Choroid plexus epithelial cell (primary cell): ENCODE measurements at regions not wholly inside any gene's neighbourhood (a gene's known extent, or its start where the extent isn't known, plus 50 kb on each side); places are given as distances from the start of the nearest gene placed in this dataset.

Experiments used
- DNase-seq: peaks from one replicate; pipeline ENCODE4 v3.0.0-alpha.2; 2010; ENCODE audit warnings: low read depth
- H3K4me3 ChIP-seq: 2 replicates; pipeline ENCODE4 v1.5.1; 2011; ENCODE audit warnings: low read depth, mild to moderate bottlenecking, control low read depth, low read length, moderate library complexity
- TF ChIP-seq, protein P1 (sequence below): conservative IDR thresholded peaks from 2 replicates; pipeline ENCODE4 v1.5.1; 2011; ENCODE audit warnings: low read depth, mild to moderate bottlenecking, control low read depth, inconsistent platforms, low read length, moderate library complexity

DNA sequence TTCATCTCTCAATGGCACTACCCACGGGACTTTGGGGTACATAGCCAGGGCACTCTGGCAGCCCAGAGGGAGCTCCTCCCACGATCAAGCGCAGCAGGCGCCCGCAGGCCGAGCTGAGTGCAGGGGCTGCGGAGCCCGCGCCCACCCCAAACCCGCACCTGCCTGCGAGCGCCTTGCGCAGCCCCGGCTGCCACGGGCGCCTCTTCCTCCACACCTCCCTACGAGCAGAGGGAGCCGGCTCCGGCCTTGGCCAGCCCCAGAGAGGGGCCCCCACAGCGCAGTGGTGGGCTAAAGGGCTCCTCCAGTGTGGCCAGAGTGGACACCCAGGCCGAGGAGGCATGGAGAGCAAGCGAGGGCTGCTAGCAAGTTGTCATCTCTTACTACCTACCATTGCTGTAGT is 165.2 kb downstream of the UBE2E3 start:
- DNase-seq: no peak
- TF ChIP-seq, protein P1, sequence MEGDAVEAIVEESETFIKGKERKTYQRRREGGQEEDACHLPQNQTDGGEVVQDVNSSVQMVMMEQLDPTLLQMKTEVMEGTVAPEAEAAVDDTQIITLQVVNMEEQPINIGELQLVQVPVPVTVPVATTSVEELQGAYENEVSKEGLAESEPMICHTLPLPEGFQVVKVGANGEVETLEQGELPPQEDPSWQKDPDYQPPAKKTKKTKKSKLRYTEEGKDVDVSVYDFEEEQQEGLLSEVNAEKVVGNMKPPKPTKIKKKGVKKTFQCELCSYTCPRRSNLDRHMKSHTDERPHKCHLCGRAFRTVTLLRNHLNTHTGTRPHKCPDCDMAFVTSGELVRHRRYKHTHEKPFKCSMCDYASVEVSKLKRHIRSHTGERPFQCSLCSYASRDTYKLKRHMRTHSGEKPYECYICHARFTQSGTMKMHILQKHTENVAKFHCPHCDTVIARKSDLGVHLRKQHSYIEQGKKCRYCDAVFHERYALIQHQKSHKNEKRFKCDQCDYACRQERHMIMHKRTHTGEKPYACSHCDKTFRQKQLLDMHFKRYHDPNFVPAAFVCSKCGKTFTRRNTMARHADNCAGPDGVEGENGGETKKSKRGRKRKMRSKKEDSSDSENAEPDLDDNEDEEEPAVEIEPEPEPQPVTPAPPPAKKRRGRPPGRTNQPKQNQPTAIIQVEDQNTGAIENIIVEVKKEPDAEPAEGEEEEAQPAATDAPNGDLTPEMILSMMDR: no peak
- no peak overlapping the region for H3K4me3 ChIP-seq

DNA sequence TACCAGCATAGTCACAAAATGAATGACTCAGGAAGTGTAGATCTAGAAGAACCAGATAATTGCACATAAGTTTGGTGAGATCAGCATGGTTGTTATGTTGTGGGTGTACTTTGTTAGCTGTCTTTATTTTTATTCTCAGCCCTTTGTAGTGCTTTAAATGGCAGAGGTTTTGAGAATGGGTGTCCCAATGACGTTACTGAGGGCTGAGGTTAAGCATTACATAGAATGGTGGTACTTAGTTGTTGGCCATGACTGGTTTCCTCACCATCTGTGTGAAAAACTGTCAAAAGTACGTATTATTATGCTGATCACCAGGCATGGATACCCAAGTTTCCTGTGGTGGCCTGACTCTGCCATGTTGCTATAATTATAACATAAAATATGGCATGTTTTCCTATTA is 165.8 kb downstream of the UBE2E3 start:
- TF ChIP-seq, protein P1: no peak
- no peak overlapping the region for H3K4me3 ChIP-seq
- no peak for DNase-seq

DNA sequence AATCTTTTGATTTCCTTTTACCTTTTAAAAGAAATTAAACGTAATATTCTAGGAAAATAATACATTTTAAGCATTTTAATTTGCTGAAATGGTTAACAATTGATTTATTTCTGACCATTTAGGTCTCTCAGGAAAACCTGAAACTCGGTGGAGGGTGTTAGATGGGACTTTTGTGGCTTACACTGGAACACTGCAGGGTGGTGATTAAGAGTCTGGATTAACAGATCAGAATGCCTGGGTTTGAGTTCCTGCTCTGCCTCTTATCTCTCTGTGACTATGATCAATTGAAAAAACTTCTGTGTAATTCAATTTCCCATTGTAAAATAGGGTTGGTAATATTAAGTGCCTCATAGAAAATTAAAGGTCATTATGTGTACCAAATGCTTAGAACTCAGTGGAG is 168.7 kb downstream of the UBE2E3 start:
- TF ChIP-seq, protein P1: no peak
- DNase-seq: no peak
- no peak overlapping the region for H3K4me3 ChIP-seq

DNA sequence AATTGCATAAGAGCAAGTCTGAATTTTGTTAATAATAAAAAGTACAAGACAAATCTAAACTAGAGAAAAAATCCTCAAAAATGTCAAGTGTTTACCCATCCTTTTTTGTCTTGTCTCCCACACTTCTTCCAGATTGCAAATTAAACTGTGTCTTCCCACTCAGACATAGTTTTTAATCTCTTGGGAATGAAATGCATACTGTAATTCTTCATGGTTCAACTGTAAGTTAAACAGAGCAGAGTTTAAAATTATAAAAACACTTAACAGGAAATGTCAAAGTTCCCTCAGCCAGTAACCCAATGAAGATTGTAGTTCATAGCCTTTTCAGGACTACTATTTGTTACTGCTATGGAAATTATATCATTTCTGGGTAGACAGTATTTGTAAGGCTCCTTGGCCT is 171.8 kb downstream of the UBE2E3 start:
- peak; percentile 33 for DNase-seq
- TF ChIP-seq, protein P1: no peak
- no peak overlapping the region for H3K4me3 ChIP-seq

DNA sequence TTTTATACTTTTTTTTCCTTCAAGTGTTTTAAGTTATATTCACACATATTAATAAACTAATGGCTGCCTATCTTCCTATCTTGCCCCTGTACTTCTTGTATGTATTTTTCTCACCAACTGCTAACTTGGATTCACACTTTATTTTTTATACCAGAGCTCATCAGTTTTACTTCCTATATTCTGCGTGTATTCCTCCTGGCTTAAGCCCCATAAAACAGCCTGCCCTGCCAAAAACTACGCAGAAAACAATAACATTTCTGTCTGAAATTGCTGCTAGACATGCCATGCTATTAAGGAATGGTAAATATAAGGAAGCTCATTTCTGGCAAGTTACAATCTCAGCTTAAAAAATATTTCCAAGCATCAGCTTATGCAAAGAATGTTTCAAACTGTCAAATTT is 172.3 kb downstream of the UBE2E3 start:
- no peak overlapping the region for H3K4me3 ChIP-seq
- TF ChIP-seq, protein P1: no peak
- DNase-seq: no peak

DNA sequence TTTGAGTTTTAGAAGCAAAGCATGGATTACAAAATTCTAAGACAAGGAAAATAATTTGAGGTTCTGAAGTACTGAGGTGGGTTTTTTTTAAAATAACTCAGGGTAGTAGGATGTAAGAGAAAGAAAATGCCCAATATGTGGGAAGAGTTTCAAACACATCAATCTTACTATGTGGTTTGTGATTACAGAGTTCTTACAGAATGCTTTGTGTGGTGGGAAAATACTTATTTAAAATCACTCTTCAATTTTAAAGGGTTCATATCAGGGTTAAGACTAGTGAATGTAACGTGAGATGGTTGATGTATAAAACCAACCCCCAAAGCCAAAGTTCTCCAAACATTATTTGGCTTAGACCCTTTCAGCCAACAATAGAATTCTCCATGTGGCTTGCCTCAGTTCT is 173.5 kb downstream of the UBE2E3 start:
- TF ChIP-seq, protein P1: no peak

DNA sequence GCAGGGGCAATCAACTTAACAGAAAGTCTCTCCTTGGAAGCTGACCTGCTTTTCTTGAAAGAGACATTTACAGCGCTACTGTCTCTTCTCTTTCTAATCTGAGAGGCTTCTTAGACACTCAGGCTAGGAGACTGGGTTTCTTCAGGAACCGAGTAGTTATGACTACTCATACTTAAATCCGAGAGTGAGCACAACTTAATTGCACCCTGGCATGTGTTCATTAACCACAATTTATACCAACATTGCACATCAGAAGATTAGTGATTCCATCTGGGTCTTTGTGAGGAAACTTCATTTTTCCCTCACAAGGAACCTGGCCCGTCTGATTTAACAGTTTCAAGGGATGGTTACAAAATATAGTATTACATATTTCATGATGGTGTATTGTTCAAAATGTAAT is 176.9 kb downstream of the UBE2E3 start:
- DNase-seq: no peak
- TF ChIP-seq, protein P1: no peak
- H3K4me3 ChIP-seq: no peak overlapping the region

More for the DNA sequence above, 173.5 kb downstream of the UBE2E3 start:
- DNase-seq: no peak
- H3K4me3 ChIP-seq: no peak overlapping the region
